ENCODE measurements at regions not wholly inside any gene's neighbourhood (a gene's known extent, or its start where the extent isn't known, plus 50 kb on each side); places are given as distances from the start of the nearest gene placed in this dataset.

DNA sequence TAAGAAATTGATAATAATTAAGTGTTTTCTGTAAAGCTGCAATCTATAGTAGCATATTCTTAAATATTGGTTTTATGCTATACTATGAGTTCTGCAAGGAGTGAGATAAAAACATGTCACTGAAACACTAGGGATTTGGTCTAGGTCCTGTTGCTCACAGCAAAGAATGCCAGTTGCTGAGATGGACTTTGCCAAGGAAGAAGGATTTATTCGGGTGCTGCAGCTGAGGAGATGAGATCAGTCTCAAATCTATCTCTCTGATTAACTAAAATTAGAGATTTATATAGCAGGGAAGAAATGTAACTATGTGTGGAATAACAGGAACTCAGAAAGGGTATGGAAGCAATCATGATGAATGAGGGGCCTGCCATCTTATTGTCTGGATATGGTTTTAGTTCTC, 1569.9 kb downstream of the PCDH7 start:
- TF ChIP-seq EZH2phosphoT487 (IDR thresholded peaks at IDR 0.05; ENCODE audit: insufficient read depth, low read depth) (no peak), EZH2 (IDR thresholded peaks at IDR 0.05; ENCODE audit: insufficient read depth, poor library complexity, severe bottlenecking) (no peak)
